H9 (cell line): ENCODE measurements at regions not wholly inside any gene's neighbourhood (a gene's known extent, or its start where the extent isn't known, plus 50 kb on each side); places are given as distances from the start of the nearest gene placed in this dataset.
A peak's percentile ranks its signal among the peaks of the same experiment; 100 is the strongest.

Source experiments
- DNase-seq: peaks from one replicate; pipeline ENCODE4 v3.0.0-alpha.2; 2017
- H2AFZ ChIP-seq: one replicate; pipeline ENCODE4 v1.6.1; 2013; ENCODE audit warnings: mild to moderate bottlenecking, low read length, control low read depth, moderate library complexity
- H2AK5ac ChIP-seq: 2 replicates; pipeline ENCODE4 v1.6.1; 2013; ENCODE audit warnings: low read length, control low read depth, mixed read lengths; ENCODE audit not compliant: insufficient read length
- H2BK120ac ChIP-seq: one replicate; pipeline ENCODE4 v1.6.1; 2013; ENCODE audit warnings: low read depth, mild to moderate bottlenecking, low read length, control low read depth, inconsistent platforms; ENCODE audit not compliant: poor library complexity, severe bottlenecking
- H2BK12ac ChIP-seq: 2 replicates; pipeline ENCODE4 v1.6.1; 2013; ENCODE audit warnings: low read length, control low read depth, mixed read lengths, low read depth; ENCODE audit not compliant: insufficient read length
- H2BK15ac ChIP-seq: 2 replicates; pipeline ENCODE4 v1.6.1; 2013; ENCODE audit warnings: low read depth, low read length, control low read depth
- H2BK20ac ChIP-seq: one replicate; pipeline ENCODE4 v1.6.1; 2013; ENCODE audit warnings: low read depth, mild to moderate bottlenecking, low read length, control low read depth, inconsistent platforms; ENCODE audit not compliant: poor library complexity, severe bottlenecking
- H2BK5ac ChIP-seq: 2 replicates; pipeline ENCODE4 v1.6.1; 2013; ENCODE audit warnings: low read length, control low read depth, mixed read lengths; ENCODE audit not compliant: insufficient read length
- H3K14ac ChIP-seq: 2 replicates; pipeline ENCODE4 v1.6.1; 2013; ENCODE audit warnings: low read length, control low read depth; ENCODE audit not compliant: insufficient read depth
- H3K18ac ChIP-seq: 2 replicates; pipeline ENCODE4 v1.6.1; 2013; ENCODE audit warnings: low read depth, mild to moderate bottlenecking, mixed read lengths, low read length, control low read depth; ENCODE audit not compliant: insufficient read length
- H3K23ac ChIP-seq: 2 replicates; pipeline ENCODE4 v1.6.1; 2013; ENCODE audit warnings: low read length, control low read depth, mixed read lengths, low read depth; ENCODE audit not compliant: insufficient read length
- H3K23me2 ChIP-seq: 2 replicates; pipeline ENCODE4 v1.6.1; 2013; ENCODE audit warnings: low read depth, mild to moderate bottlenecking, mixed read lengths, low read length, control low read depth; ENCODE audit not compliant: insufficient read length, poor library complexity, severe bottlenecking
- H3K27ac ChIP-seq: 2 replicates; pipeline ENCODE4 v1.5.1; 2013; ENCODE audit warnings: low read length, control low read depth, mixed read lengths, low read depth; ENCODE audit not compliant: insufficient read length
- H3K27me3 ChIP-seq: 2 replicates; pipeline ENCODE4 v1.6.1; 2013; ENCODE audit warnings: low read length, control low read depth, inconsistent platforms; ENCODE audit not compliant: insufficient read depth
- H3K4ac ChIP-seq: 2 replicates; pipeline ENCODE4 v1.6.1; 2013; ENCODE audit warnings: low read depth, mild to moderate bottlenecking, control low read depth, inconsistent platforms, low read length, moderate library complexity
- H3K4me1 ChIP-seq: 2 replicates; pipeline ENCODE4 v1.6.1; 2013; ENCODE audit warnings: low read length, control low read depth, inconsistent platforms; ENCODE audit not compliant: insufficient read depth
- H3K4me2 ChIP-seq: 2 replicates; pipeline ENCODE4 v1.6.1; 2013; ENCODE audit warnings: low read length, control low read depth, mixed read lengths; ENCODE audit not compliant: insufficient read length, insufficient read depth
- H3K56ac ChIP-seq: 2 replicates; pipeline ENCODE4 v1.6.1; 2013; ENCODE audit warnings: low read depth, mild to moderate bottlenecking, mixed read lengths, low read length, control low read depth; ENCODE audit not compliant: insufficient read length
- H3K79me1 ChIP-seq: 2 replicates; pipeline ENCODE4 v1.6.1; 2013; ENCODE audit warnings: low read depth, mild to moderate bottlenecking, moderate library complexity, low read length, control low read depth, inconsistent platforms; ENCODE audit not compliant: insufficient read depth, poor library complexity, severe bottlenecking
- H3K79me2 ChIP-seq: 2 replicates; pipeline ENCODE4 v1.6.1; 2013; ENCODE audit warnings: low read length, control low read depth, inconsistent platforms; ENCODE audit not compliant: insufficient read depth
- H3K9ac ChIP-seq: 2 replicates; pipeline ENCODE4 v1.6.1; 2013; ENCODE audit warnings: low read length, control low read depth, mixed read lengths; ENCODE audit not compliant: insufficient read length; ENCODE audit errors: extremely low read depth
- H3K9me3 ChIP-seq: one replicate; pipeline ENCODE4 v1.6.1; 2013; ENCODE audit warnings: low read depth, low read length, inconsistent platforms; ENCODE audit not compliant: control insufficient read depth
- H3T11ph ChIP-seq: one replicate; pipeline ENCODE4 v1.6.1; 2013; ENCODE audit warnings: mild to moderate bottlenecking, low read length, control low read depth, inconsistent platforms
- H4K20me1 ChIP-seq: one replicate; pipeline ENCODE4 v1.6.1; 2013; ENCODE audit not compliant: control insufficient read depth, insufficient read length, insufficient read depth
- H4K5ac ChIP-seq: 2 replicates; pipeline ENCODE4 v1.6.1; 2013; ENCODE audit warnings: low read depth, mild to moderate bottlenecking, mixed read lengths, low read length, control low read depth; ENCODE audit not compliant: insufficient read length
- H4K8ac ChIP-seq: replicated peaks from 2 replicates; pipeline ENCODE4 v1.6.1; 2013; ENCODE audit warnings: low read length, control low read depth, mixed read lengths, low read depth; ENCODE audit not compliant: insufficient read length
- H4K91ac ChIP-seq: 2 replicates; pipeline ENCODE4 v1.6.1; 2013; ENCODE audit warnings: low read depth, mild to moderate bottlenecking, moderate library complexity, mixed read lengths, low read length, control low read depth; ENCODE audit not compliant: insufficient read length
- H3K27ac Mint-ChIP-seq, 3 experiments: 2 replicates in 2 of 3; 3 replicates in 1 of 3; pipeline ENCODE4 v1.8.0; 2020 to 2021; ENCODE audit warnings: mixed read lengths in 3 of 3, mild to moderate bottlenecking in 1 of 3, moderate library complexity in 1 of 3
- H3K27me3 Mint-ChIP-seq: 2 replicates; pipeline ENCODE4 v1.8.0; 2021; ENCODE audit warnings: low read depth, mild to moderate bottlenecking, moderate library complexity, mixed read lengths
- H3K36me3 Mint-ChIP-seq, 3 experiments: 2 replicates in 2 of 3; 3 replicates in 1 of 3; pipeline ENCODE4 v1.8.0; 2020 to 2021; ENCODE audit warnings: low read depth in 3 of 3, mixed read lengths in 3 of 3; ENCODE audit not compliant: insufficient read depth in 1 of 3
- H3K4me1 Mint-ChIP-seq, 2 experiments: 2 replicates each; pipeline ENCODE4 v1.8.0; 2020; ENCODE audit warnings: mixed read lengths in 2 of 2
- H3K4me3 Mint-ChIP-seq, 2 experiments: 2 replicates in 1 of 2; 3 replicates in 1 of 2; pipeline ENCODE4 v1.8.0; 2020 to 2021; ENCODE audit warnings: mild to moderate bottlenecking in 2 of 2, mixed read lengths in 2 of 2, moderate library complexity in 1 of 2
- H3K9me3 Mint-ChIP-seq, 2 experiments: 2 replicates in 1 of 2; 3 replicates in 1 of 2; pipeline ENCODE4 v1.8.0; 2020; ENCODE audit warnings: mild to moderate bottlenecking in 2 of 2, mixed read lengths in 2 of 2, moderate library complexity in 1 of 2
- WGBS: extraction: QIAGEN DNeasy Blood & Tissue Kit; methylation state at CpG from one replicate; pipeline ENCODE4 v1.1.7; 2013; ENCODE audit warnings: missing lambda C conversion rate, low lambda C conversion rate, mixed read lengths; ENCODE audit not compliant: insufficient read length; ENCODE audit errors: extremely low coverage; 5-methylcytosine and 5-hydroxymethylcytosine counted together
- TF ChIP-seq, protein P1 (sequence below): fragments of 200-600 bp; sonication (generic); conservative IDR thresholded peaks from 3 replicates; pipeline ENCODE4 v1.8.0; 2021; ENCODE audit warnings: antibody characterized with exemption, mild to moderate bottlenecking

DNA sequence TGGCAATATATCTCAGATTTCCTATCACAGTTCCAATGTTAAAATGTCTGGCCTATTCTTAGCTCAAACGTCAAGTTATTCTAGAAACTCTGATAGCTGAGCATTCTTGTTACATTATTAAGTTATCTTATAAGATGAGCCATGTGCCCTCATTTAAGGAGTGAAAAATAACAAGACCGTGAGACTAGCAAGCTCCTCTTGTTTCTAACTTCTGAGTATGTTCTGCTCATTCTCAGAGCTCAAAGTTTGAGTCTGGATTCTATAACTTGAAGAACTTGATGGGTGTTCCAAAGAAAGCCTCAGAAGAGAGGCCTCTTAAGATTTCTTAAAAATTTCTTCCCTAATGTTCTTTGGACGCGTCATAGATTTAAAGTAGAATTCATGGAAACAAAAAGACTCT lies 215.2 kb downstream of the HTR7 start:
- peaks cover 17 to 48% of the 10 kb centered on the region in 2 experiments for H3K4me1 Mint-ChIP-seq
- Histone ChIP-seq H3K56ac (no peak overlapping the region), H3K27ac (no peak overlapping the region), H3K9me3 (no peaks in the 10 kb centered on the region), H4K91ac (no peak overlapping the region), H3K23me2 (no peaks in the 10 kb centered on the region), H2BK20ac (no peak overlapping the region), H3K23ac (no peak overlapping the region), H3K79me1 (no peaks in the 10 kb centered on the region), H3K27me3 (no peaks in the 10 kb centered on the region), H3T11ph (no peak overlapping the region), H2AFZ (no peak overlapping the region), H3K4ac (no peak overlapping the region), H3K9ac (no peak overlapping the region), H2BK12ac (no peak overlapping the region), H4K5ac (no peak overlapping the region), H3K14ac (no peak overlapping the region), H3K4me2 (no peak overlapping the region), H3K18ac (no peak overlapping the region), H2BK120ac (no peak overlapping the region), H4K20me1 (no peaks in the 10 kb centered on the region), H2BK15ac (no peak overlapping the region), H2BK5ac (no peak overlapping the region), H2AK5ac (no peak overlapping the region), H3K4me1 (no peaks in the 10 kb centered on the region), H4K8ac (no peak overlapping the region), H3K79me2 (no peaks in the 10 kb centered on the region)
- TF ChIP-seq, protein P1, sequence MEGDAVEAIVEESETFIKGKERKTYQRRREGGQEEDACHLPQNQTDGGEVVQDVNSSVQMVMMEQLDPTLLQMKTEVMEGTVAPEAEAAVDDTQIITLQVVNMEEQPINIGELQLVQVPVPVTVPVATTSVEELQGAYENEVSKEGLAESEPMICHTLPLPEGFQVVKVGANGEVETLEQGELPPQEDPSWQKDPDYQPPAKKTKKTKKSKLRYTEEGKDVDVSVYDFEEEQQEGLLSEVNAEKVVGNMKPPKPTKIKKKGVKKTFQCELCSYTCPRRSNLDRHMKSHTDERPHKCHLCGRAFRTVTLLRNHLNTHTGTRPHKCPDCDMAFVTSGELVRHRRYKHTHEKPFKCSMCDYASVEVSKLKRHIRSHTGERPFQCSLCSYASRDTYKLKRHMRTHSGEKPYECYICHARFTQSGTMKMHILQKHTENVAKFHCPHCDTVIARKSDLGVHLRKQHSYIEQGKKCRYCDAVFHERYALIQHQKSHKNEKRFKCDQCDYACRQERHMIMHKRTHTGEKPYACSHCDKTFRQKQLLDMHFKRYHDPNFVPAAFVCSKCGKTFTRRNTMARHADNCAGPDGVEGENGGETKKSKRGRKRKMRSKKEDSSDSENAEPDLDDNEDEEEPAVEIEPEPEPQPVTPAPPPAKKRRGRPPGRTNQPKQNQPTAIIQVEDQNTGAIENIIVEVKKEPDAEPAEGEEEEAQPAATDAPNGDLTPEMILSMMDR, result no peak
- no peaks in the 10 kb centered on the region for H3K27me3 Mint-ChIP-seq
- DNase-seq, result no peak
- H3K36me3 Mint-ChIP-seq, result peaks cover 0 to 13% (median 0%) of the 10 kb centered on the region in 3 experiments; a peak in 3 of 7 replicates
- peak overlapping the region in 1 of 3 experiments; percentile 10; a peak in 1 of 7 replicates for H3K27ac Mint-ChIP-seq
- no peak overlapping the region for H3K4me3 Mint-ChIP-seq
- no CpG with 5 or more reads among the region's 4 CpGs for WGBS
- peaks cover 2 to 3% of the 10 kb centered on the region in 2 experiments; a peak in 4 of 5 replicates for H3K9me3 Mint-ChIP-seq
